NCI-H187 (cell line): ENCODE measurements at regions not wholly inside any gene's neighbourhood (a gene's known extent, or its start where the extent isn't known, plus 50 kb on each side); places are given as distances from the start of the nearest gene placed in this dataset.

Experiments used
- DNase-seq, 2 experiments: peaks; one replicate each; lab custom pipeline; 2025; lab: John Stamatoyannopoulos, UW

- DNase-seq = no peak
These were observed 416.4 kb downstream of the EPM2A start for GRCh38 chr6:145318952-145319351.

GRCh38 chr6:145319605-145320004, 415.7 kb downstream of the EPM2A start:
- DNase-seq = no peak

GRCh38 chr6:145323646-145324045, 411.7 kb downstream of the EPM2A start:
- DNase-seq = no peak

- no peak for DNase-seq
These were observed 407.7 kb downstream of the EPM2A start for GRCh38 chr6:145327586-145327985.

- no peak for DNase-seq
These were observed 406.1 kb downstream of the EPM2A start for GRCh38 chr6:145329257-145329656.

GRCh38 chr6:145331066-145331465, 404.3 kb downstream of the EPM2A start:
- no peak for DNase-seq

GRCh38 chr6:145332011-145332410, 403.3 kb downstream of the EPM2A start:
- DNase-seq = no peak

GRCh38 chr6:145336119-145336518, 399.2 kb downstream of the EPM2A start:
- no peak for DNase-seq

GRCh38 chr6:145339089-145339488, 396.2 kb downstream of the EPM2A start:
- no peak for DNase-seq

GRCh38 chr6:145340256-145340655, 395.1 kb downstream of the EPM2A start:
- no peak for DNase-seq

GRCh38 chr6:145345094-145345493, 390.2 kb downstream of the EPM2A start:
- no peak for DNase-seq

GRCh38 chr6:145347216-145347615, 388.1 kb downstream of the EPM2A start:
- DNase-seq = no peak

GRCh38 chr6:145349950-145350510, 385.3 kb downstream of the EPM2A start:
- DNase-seq = no peak

- DNase-seq = no peak
These were observed 384.4 kb downstream of the EPM2A start for GRCh38 chr6:145350928-145351327.

GRCh38 chr6:145352382-145353080, 382.8 kb downstream of the EPM2A start:
- DNase-seq = no peak

- no peak for DNase-seq
These were observed 374.5 kb downstream of the EPM2A start for GRCh38 chr6:145360865-145361264.

- no peak for DNase-seq
These were observed 368.2 kb downstream of the EPM2A start for GRCh38 chr6:145367149-145367548.

- no peak for DNase-seq
These were observed 367.2 kb downstream of the EPM2A start for GRCh38 chr6:145368075-145368474.

GRCh38 chr6:145370559-145370958, 364.8 kb downstream of the EPM2A start:
- no peak for DNase-seq

- no peak for DNase-seq
These were observed 362.6 kb downstream of the EPM2A start for GRCh38 chr6:145372671-145373151.

- DNase-seq = no peak
These were observed 361.5 kb downstream of the EPM2A start for GRCh38 chr6:145373826-145374225.

- no peak for DNase-seq
These were observed 360.8 kb downstream of the EPM2A start for GRCh38 chr6:145374570-145374969.

GRCh38 chr6:145375502-145375901, 359.8 kb downstream of the EPM2A start:
- DNase-seq = no peak

- no peak for DNase-seq
These were observed 355.1 kb downstream of the EPM2A start for GRCh38 chr6:145380186-145380585.
